Gastrocnemius medialis (tissue), 4 donors: ENCODE measurements at regions not wholly inside any gene's neighbourhood (a gene's known extent, or its start where the extent isn't known, plus 50 kb on each side); places are given as distances from the start of the nearest gene placed in this dataset.

ENCODE experiments used
- POLR2A ChIP-seq, 2 donors: fragments of 450-650 bp; IDR thresholded peaks; one replicate each; pipeline ENCODE4 v1.6.1; 2017; ENCODE audit warnings: antibody characterized with exemption in 2 of 2, mild to moderate bottlenecking in 2 of 2, moderate library complexity in 2 of 2
- TF ChIP-seq, protein P1 (sequence below), 5 experiments: fragments of 450-650 bp in 3 of 5; fragments of 200-600 bp in 2 of 5; sonication (generic) in 2 of 5; IDR thresholded peaks in 4 of 5; conservative IDR thresholded peaks in 1 of 5; 1 replicate in 4 of 5; 2 replicates in 1 of 5; pipeline ENCODE4 v1.5.1; 2016 to 2019; ENCODE audit warnings: antibody characterized with exemption in 5 of 5, mild to moderate bottlenecking in 3 of 5, moderate library complexity in 3 of 5

- TF ChIP-seq POLR2A (IDR thresholded peaks at IDR 0.05) = no peak
- TF ChIP-seq, protein P1, sequence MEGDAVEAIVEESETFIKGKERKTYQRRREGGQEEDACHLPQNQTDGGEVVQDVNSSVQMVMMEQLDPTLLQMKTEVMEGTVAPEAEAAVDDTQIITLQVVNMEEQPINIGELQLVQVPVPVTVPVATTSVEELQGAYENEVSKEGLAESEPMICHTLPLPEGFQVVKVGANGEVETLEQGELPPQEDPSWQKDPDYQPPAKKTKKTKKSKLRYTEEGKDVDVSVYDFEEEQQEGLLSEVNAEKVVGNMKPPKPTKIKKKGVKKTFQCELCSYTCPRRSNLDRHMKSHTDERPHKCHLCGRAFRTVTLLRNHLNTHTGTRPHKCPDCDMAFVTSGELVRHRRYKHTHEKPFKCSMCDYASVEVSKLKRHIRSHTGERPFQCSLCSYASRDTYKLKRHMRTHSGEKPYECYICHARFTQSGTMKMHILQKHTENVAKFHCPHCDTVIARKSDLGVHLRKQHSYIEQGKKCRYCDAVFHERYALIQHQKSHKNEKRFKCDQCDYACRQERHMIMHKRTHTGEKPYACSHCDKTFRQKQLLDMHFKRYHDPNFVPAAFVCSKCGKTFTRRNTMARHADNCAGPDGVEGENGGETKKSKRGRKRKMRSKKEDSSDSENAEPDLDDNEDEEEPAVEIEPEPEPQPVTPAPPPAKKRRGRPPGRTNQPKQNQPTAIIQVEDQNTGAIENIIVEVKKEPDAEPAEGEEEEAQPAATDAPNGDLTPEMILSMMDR (IDR thresholded peaks at IDR 0.05 in 4 of 5, conservative IDR thresholded peaks at IDR 0.05 in 1 of 5) = no peak
Observed at GRCh38 chr6:156589281-156589680, 187.9 kb upstream of the ARID1B start.
